GM21786 (cell line): ENCODE measurements at regions not wholly inside any gene's neighbourhood (a gene's known extent, or its start where the extent isn't known, plus 50 kb on each side); places are given as distances from the start of the nearest gene placed in this dataset.

Experiments used
- ATAC-seq: cut with Tn5 transposase; IDR thresholded peaks from one replicate; pipeline ENCODE4 v1.9.1; 2021; ENCODE audit not compliant: unreplicated experiment

DNA sequence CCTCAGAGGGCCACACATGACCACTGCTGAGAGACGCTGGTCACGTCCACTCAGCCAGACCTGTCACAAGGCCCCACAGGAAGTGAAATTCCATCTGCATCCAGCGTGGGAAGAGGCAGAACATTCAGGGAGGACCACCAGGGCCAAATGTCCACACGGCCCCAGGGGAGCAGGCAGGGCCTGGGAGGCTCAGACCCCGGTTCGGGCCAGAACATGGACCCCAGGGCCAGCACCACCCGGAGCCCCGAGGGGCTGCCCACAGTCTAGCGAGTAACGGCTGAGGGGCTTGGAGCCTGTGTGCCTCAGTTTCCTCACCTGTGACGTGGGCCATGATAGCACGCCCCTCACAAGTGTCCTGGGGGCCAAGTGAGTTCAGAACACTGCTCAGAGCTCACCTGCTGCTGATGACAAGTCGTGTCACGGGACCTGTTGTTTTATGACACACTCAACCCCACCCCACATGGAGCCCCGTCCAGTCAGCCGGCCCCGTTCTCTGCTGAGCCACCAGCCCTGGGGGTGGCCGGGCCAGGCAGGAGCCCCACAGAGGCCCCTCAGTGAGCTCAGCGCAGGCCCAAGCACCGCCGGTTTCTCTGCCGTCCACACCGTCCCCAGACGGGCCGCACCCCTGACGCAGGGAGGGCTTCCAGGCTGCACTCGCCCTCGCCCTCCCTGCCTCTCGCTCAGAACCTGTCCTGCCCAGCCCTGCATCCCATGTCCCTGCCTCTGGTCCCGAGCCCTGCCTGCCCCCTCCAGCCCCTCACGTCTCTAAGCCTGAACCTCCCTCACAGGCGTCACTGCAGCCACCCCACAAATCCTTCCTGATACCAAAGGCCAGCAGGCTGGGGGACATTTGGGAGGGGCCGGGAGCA, 79.5 kb upstream of the GALNT9 start:
- ATAC-seq: no peak

DNA sequence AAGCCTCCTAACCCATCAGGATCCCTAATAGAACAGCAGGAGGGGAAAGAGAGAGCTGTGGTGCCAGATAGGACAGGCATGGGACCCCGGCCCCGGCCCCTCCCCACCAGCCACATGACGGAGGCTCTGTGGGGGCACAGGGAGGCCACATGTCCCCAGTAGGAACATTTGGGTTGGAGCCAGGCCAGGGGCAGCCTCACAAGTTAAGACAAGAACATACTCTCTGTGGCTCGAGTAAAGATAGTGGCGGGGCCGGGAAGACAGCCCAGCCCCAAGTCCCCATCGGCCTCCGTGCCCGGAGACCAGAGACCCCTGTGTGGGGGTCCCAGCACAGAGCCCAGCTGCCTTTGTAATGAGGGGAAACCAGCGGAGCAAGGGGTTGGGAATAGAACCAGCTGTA, 78.6 kb upstream of the GALNT9 start:
- ATAC-seq: no peak

DNA sequence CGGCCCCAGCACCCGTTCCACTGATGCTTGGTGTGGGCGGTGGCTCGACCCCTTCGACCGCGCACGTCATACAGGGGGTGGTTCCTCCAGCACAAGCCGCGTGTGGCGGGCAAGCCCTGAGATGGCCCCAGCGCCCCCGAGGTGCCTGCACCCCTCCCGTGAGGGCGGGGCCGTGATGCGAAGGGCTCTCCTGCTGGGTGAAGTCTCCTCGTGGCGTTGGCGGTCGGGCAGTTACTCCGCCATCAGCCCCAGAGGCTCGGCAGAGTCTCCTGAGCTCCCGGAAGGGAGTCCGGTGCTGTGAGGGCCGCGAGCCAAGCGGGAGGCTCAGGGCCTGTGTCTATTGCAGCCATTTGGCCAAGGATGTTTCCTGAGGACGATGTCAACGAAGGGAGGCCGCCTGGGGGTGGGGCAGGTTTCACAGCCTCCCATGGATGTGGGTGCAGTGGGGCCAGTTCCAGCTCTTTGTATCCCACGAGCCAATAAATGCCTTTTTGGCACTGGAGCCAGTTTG, 78.1 kb upstream of the GALNT9 start:
- ATAC-seq: no peak

- ATAC-seq: no peak
Observed at GRCh38 chr12:132406493-132407450, 77.4 kb upstream of the GALNT9 start.

GRCh38 chr12:132405742-132406251, 76.4 kb upstream of the GALNT9 start:
- ATAC-seq: no peak

GRCh38 chr12:132404951-132405741, 75.8 kb upstream of the GALNT9 start:
- no peak for ATAC-seq

GRCh38 chr12:132404435-132404855, 75.1 kb upstream of the GALNT9 start:
- no peak for ATAC-seq

- ATAC-seq: no peak
Observed at GRCh38 chr12:132403636-132404434, 74.4 kb upstream of the GALNT9 start.

DNA sequence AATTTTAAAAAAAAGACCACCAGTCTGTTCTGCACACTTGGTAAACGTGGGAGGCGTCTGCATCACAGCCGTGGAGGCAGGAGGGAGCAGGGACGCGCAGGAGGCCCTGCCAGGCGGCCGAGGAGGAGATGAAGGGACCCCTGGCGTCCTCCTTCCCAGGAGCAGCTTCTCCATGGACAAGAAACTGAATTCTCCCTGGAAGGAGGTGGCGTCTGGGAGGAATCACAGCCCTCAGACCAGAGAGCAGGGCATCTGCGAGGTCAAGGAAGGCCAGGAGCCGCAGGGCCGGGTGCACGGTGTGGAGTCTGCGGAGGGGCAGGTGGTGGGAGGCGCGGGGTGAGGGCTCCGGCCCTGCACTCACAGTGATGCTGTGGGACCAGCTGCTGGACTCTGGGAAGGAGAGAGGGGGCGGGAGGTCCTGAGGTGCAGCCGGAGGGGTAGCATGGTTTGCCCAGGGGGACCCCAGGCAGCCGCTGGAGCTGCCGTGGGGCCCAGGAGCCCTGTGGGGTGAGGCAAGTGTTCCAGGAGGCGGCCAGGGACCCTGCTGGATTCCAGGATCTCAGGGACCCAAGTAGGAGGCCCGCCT, 73.5 kb upstream of the GALNT9 start:
- ATAC-seq: no peak

- no peak for ATAC-seq
Observed at GRCh38 chr12:132401982-132402381, 72.6 kb upstream of the GALNT9 start.

- ATAC-seq: no peak
Observed at GRCh38 chr12:132400011-132400641, 70.7 kb upstream of the GALNT9 start.

- no peak for ATAC-seq
Observed at GRCh38 chr12:132399092-132400010, 70.0 kb upstream of the GALNT9 start.

- ATAC-seq: no peak
Observed at GRCh38 chr12:132398386-132398991, 69.1 kb upstream of the GALNT9 start.

DNA sequence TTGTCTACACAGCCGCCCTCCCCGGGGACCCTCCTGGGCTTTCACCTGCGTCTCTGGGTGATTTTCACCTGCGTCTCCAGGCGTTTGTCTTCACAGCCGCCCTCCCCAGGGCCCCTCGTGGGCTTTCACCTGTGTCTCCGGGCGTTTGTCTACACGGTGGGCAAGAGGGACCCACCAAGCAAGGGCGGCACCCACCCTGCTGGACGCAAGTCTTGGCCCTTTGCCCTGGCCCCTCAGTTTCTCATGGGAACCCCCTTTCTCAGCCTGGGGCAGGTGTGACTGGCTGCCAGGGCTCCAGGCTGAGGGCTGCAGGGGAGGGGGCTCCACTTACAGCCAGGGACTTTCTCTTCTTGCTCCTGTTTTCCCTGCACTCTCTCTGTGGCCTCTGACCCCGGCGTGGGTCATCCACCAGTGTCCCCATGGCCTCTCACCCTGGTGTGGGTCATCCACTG, 68.6 kb upstream of the GALNT9 start:
- no peak for ATAC-seq

- no peak for ATAC-seq
Observed at GRCh38 chr12:132397152-132397933, 68.0 kb upstream of the GALNT9 start.

- ATAC-seq: no peak
Observed at GRCh38 chr12:132396657-132397056, 67.3 kb upstream of the GALNT9 start.

GRCh38 chr12:132395908-132396305, 66.5 kb upstream of the GALNT9 start:
- ATAC-seq: no peak
